SK-N-SH (cell line): ENCODE measurements at regions not wholly inside any gene's neighbourhood (a gene's known extent, or its start where the extent isn't known, plus 50 kb on each side); places are given as distances from the start of the nearest gene placed in this dataset.

ENCODE experiments used
- CTCF ChIA-PET: fragments of 300-600, 350-600 bp; formaldehyde crosslinking; extraction: SDS; loops from one replicate; lab custom pipeline; 2021; lab: Yijun Ruan, JAX
- POLR2A ChIA-PET: fragments of 350-600 bp; sonication (Branson Sonifier 250); formaldehyde crosslinking; extraction: SDS; loops from one replicate; lab custom pipeline; 2020; ENCODE audit warnings: antibody characterized with exemption, inconsistent platforms; lab: Yijun Ruan, JAX
- DNase-seq: peaks from one replicate; pipeline ENCODE4 v3.0.0; 2012
- H2AFZ ChIP-seq: fragments of 200-600 bp; sonication (generic); 2 replicates; pipeline ENCODE4 v1.8.1; 2016; ENCODE audit warnings: antibody characterized with exemption, mild to moderate bottlenecking, low read depth
- H3F3A ChIP-seq: fragments of 200-600 bp; sonication (generic); replicated peaks from 2 replicates; pipeline ENCODE3; 2016; ENCODE audit warnings: antibody characterized with exemption, mild to moderate bottlenecking; ENCODE audit not compliant: insufficient read depth
- H3K27ac ChIP-seq, 2 experiments: fragments of 200-500 bp in 1 of 2; fragments of 200-600 bp in 1 of 2; sonication (Bioruptor generic) in 1 of 2; sonication (generic), shearing (Covaris generic) in 1 of 2; 2 replicates each; pipeline versions ENCODE4 v1.5.1 to v1.6.1; 2014 to 2016; ENCODE audit warnings: low read depth in 2 of 2, inconsistent platforms in 1 of 2, low read length in 1 of 2, mild to moderate bottlenecking in 1 of 2, mixed read lengths in 1 of 2
- H3K27me3 ChIP-seq: fragments of 200-600 bp; sonication (generic), shearing (Covaris generic); 2 replicates; pipeline ENCODE4 v1.6.1; 2016; ENCODE audit warnings: mixed run types; ENCODE audit not compliant: insufficient read depth
- H3K36me3 ChIP-seq, 2 experiments: fragments of 200-500 bp in 1 of 2; fragments of 200-600 bp in 1 of 2; sonication (Bioruptor generic) in 1 of 2; sonication (generic) in 1 of 2; replicated peaks in 1 of 2; 2 replicates each; pipeline versions ENCODE3 to v1.5.1; 2014 to 2016; ENCODE audit warnings: low read length in 1 of 2, mild to moderate bottlenecking in 1 of 2; ENCODE audit not compliant: insufficient read depth in 2 of 2, control insufficient read depth in 1 of 2
- H3K4me1 ChIP-seq, 2 experiments: fragments of 200-500 bp in 1 of 2; fragments of 200-600 bp in 1 of 2; sonication (Bioruptor generic) in 1 of 2; sonication (generic), shearing (Covaris generic) in 1 of 2; 2 replicates each; pipeline versions ENCODE4 v1.5.1 to v1.6.1; 2014 to 2016; ENCODE audit warnings: low read depth in 1 of 2, low read length in 1 of 2, mixed run types in 1 of 2; ENCODE audit not compliant: insufficient read depth in 2 of 2, control insufficient read depth in 1 of 2
- H3K4me2 ChIP-seq: fragments of 200-600 bp; sonication (generic), shearing (Covaris generic); 2 replicates; pipeline ENCODE4 v1.6.1; 2017; ENCODE audit warnings: mixed run types
- H3K4me3 ChIP-seq, 2 experiments: fragments of 200-500 bp in 1 of 2; fragments of 200-600 bp in 1 of 2; sonication (Bioruptor generic) in 1 of 2; sonication (generic), shearing (Covaris generic) in 1 of 2; 2 replicates each; pipeline versions ENCODE4 v1.5.1 to v1.8.1; 2014 to 2016; ENCODE audit warnings: low read depth in 2 of 2, inconsistent platforms in 1 of 2, low read length in 1 of 2, mild to moderate bottlenecking in 1 of 2, mixed read lengths in 1 of 2, moderate library complexity in 1 of 2
- H3K79me2 ChIP-seq: fragments of 200-600 bp; sonication (generic); 2 replicates; pipeline ENCODE4 v1.8.1; 2017; ENCODE audit warnings: mild to moderate bottlenecking; ENCODE audit not compliant: insufficient read depth
- H3K9ac ChIP-seq: fragments of 200-600 bp; sonication (generic); 2 replicates; pipeline ENCODE4 v1.6.1; 2017; ENCODE audit warnings: mixed run types
- H3K9me2 ChIP-seq: fragments of 200-600 bp; sonication (generic); 2 replicates; pipeline ENCODE4 v1.6.1; 2017; ENCODE audit warnings: mixed run types
- H3K9me3 ChIP-seq: fragments of 200-600 bp; sonication (generic); 2 replicates; pipeline ENCODE4 v1.6.1; 2017; ENCODE audit warnings: mixed run types, mild to moderate bottlenecking, moderate library complexity
- H4K20me1 ChIP-seq: fragments of 200-600 bp; sonication (generic); 2 replicates; pipeline ENCODE4 v1.6.1; 2017; ENCODE audit warnings: mild to moderate bottlenecking, mixed run types; ENCODE audit not compliant: insufficient read depth
- EP300 ChIP-seq, 2 experiments: IDR thresholded peaks; 2 replicates each; pipeline versions ENCODE4 v1.4.0 to v1.6.1; 2012; ENCODE audit warnings: borderline replicate concordance in 1 of 2, low read depth in 1 of 2, low read length in 1 of 2
- EZH2phosphoT487 ChIP-seq: fragments of 200-600 bp; sonication (generic); IDR thresholded peaks from 2 replicates; pipeline ENCODE4 v1.6.1; 2017; ENCODE audit warnings: low read depth, mixed run types, mild to moderate bottlenecking, antibody characterized with exemption, moderate library complexity, borderline replicate concordance
- FOSL2 ChIP-seq: IDR thresholded peaks from 2 replicates; pipeline ENCODE4 v1.4.0; 2012; ENCODE audit warnings: low read depth, mild to moderate bottlenecking, moderate library complexity, borderline replicate concordance
- FOXJ3 ChIP-seq: sonication (generic); formaldehyde crosslinking; IDR thresholded peaks from 2 replicates; pipeline ENCODE4 v1.5.1; 2020; ENCODE audit warnings: mild to moderate bottlenecking, missing genetic modification reagents
- JUND ChIP-seq: IDR thresholded peaks from 2 replicates; pipeline ENCODE4 v1.4.0; 2012
- NRF1 ChIP-seq: IDR thresholded peaks from 2 replicates; pipeline ENCODE4 v1.6.1; 2012; ENCODE audit warnings: low read depth, mild to moderate bottlenecking, low read length
- POLR2AphosphoS5 ChIP-seq: IDR thresholded peaks from 2 replicates; pipeline ENCODE4 v1.6.1; 2012; ENCODE audit warnings: low read depth, low read length
- SIN3A ChIP-seq: IDR thresholded peaks from 2 replicates; pipeline ENCODE4 v1.6.1; 2012; ENCODE audit warnings: low read depth, mild to moderate bottlenecking, low read length, moderate library complexity, borderline replicate concordance
- TEAD4 ChIP-seq: IDR thresholded peaks from 2 replicates; pipeline ENCODE4 v1.4.0; 2012; ENCODE audit warnings: mild to moderate bottlenecking, borderline replicate concordance; ENCODE audit not compliant: insufficient read depth
- USF2 ChIP-seq: fragments of 150-350 bp; IDR thresholded peaks from 2 replicates; pipeline ENCODE4 v1.6.1; 2017; ENCODE audit warnings: antibody characterized with exemption, low read length, low read depth, borderline replicate concordance
- WGBS: methylation state at CpG from one replicate; pipeline ENCODE4 v1.1.6; 2017; ENCODE audit warnings: low lambda C conversion rate; 5-methylcytosine and 5-hydroxymethylcytosine counted together
- TF ChIP-seq, protein P1 (sequence below): fragments of 150-350 bp; IDR thresholded peaks from 2 replicates; pipeline ENCODE4 v1.6.1; 2016; ENCODE audit warnings: mild to moderate bottlenecking, low read depth, low read length
- TF ChIP-seq, protein P2 (sequence below): IDR thresholded peaks from 2 replicates; pipeline ENCODE4 v1.4.0; 2012; ENCODE audit warnings: low read depth

DNA sequence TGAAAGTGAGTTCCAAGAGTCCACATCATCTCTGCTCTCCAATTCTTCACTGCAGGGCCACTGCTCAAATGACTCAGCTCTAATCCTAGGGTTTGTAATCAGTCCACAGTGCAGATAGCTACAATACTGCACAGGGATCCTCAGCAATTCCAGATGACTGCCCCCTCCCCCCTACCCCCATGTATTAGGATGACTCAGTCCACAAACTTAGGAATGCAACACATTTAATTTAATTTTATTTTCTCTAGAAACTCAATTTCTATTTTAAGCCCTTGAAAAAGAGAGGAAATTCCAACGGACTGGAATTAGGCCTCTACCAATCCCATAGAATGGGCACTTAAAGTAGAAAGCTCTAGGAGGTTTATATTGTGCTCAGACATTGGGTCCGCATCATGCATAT is 173.8 kb upstream of the SOX21 start (continued):
- TF ChIP-seq USF2, result no peak

DNA sequence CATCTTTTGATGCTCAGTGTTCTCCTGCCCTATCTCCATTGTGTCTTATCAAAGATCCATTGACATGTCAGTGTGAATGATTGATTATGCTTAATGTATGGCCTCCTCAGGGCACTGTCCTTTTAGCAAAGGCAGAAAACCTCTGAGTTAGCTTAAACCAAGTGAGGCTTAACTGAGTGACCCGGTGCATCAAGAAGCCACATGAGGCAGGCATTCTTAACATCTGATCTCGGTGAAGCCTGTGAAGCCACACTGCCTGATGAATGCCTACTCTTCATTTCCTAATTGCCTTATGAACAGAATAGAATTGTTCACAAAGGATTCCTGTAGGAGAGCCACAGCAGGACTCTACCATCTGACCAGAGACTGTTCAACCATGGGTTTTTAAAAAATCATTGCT is 168.1 kb upstream of the SOX21 start:
- 34% methylated on average over 2 of the region's 2 CpGs for WGBS
- TF ChIP-seq FOXJ3 (CRISPR knock-in tag) (no peak), NRF1 (no peak), USF2 (no peak), EZH2phosphoT487 (no peak), EP300 (IDR thresholded peaks at IDR 0.05; ENCODE audit: borderline replicate concordance in 1 of 2, low read depth in 1 of 2, low read length in 1 of 2) (no peak), TEAD4 (no peak), JUND (no peak), FOSL2 (no peak), POLR2AphosphoS5 (no peak), SIN3A (no peak)
- TF ChIP-seq, protein P1, sequence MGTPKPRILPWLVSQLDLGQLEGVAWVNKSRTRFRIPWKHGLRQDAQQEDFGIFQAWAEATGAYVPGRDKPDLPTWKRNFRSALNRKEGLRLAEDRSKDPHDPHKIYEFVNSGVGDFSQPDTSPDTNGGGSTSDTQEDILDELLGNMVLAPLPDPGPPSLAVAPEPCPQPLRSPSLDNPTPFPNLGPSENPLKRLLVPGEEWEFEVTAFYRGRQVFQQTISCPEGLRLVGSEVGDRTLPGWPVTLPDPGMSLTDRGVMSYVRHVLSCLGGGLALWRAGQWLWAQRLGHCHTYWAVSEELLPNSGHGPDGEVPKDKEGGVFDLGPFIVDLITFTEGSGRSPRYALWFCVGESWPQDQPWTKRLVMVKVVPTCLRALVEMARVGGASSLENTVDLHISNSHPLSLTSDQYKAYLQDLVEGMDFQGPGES, result no peak
- TF ChIP-seq, protein P2, sequence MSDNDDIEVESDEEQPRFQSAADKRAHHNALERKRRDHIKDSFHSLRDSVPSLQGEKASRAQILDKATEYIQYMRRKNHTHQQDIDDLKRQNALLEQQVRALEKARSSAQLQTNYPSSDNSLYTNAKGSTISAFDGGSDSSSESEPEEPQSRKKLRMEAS, result no peak
- TF ChIP-seq, all 33 proteins: peak for 0
- H3K4me3 ChIP-seq, result no peak overlapping the region
- H3K27me3 ChIP-seq, result 0 out of 2 replicates have a peak, but pooled peaks cover 8% of the 10 kb centered on the region
- peaks cover 3% of the 10 kb centered on the region for H3F3A ChIP-seq
- no peaks in the 10 kb centered on the region for H3K9me3 ChIP-seq
- no peak overlapping the region for H3K27ac ChIP-seq
- no peaks in the 10 kb centered on the region for H3K36me3 ChIP-seq
- no peak overlapping the region for H2AFZ ChIP-seq
- H3K9ac ChIP-seq, result no peak overlapping the region
- DNase-seq, result no peak
- no peaks in the 10 kb centered on the region for H3K4me1 ChIP-seq
- H3K79me2 ChIP-seq, result no peaks in the 10 kb centered on the region
- no peak overlapping the region for H3K4me2 ChIP-seq
- CTCF ChIA-PET, result no interaction called here
- POLR2A ChIA-PET, result no interaction called here
- no peaks in the 10 kb centered on the region for H3K9me2 ChIP-seq
- H4K20me1 ChIP-seq, result no peaks in the 10 kb centered on the region
